ENCODE measurements at regions not wholly inside any gene's neighbourhood (a gene's known extent, or its start where the extent isn't known, plus 50 kb on each side); places are given as distances from the start of the nearest gene placed in this dataset.

DNA sequence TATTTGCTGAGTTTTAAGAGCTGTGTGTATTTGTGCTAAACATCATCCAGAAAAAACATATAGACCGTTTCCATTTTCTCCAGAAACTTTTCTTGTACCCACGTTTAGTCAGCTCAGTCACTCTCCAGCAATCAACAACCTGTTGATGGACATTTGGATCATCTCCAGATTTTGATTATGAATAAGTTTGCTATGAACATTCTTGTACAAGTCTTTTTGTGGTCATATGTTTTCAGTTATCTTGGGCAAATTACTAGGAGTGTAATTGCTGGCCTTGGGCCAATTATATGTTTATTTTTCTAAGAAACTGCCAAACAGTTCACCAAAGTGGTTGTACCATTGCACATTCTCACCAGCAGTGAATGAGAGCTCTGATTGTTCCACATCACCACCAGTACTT, 221.8 kb downstream of the CENPF start:
- peak; percentile 52 for DNase-seq

DNA sequence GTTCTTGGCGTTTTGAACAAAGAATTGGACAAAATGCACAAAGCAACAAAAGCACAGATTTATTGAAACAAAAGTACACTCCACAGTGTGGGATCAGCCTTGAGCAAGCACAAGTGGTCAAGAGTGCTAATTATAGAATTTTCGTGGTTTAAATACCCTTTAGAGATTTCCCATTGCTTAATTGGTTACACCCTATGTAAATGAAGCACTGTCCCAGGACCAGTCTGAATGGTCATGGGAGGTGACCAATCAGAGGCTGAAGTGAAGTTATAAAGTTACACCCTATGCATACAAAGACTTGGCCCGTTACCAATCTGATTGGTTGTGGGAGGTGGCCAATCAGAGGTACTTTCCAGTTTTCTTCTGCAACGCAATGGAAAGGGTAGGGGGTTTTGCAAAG, 223.6 kb downstream of the CENPF start:
- DNase-seq: no peak

DNA sequence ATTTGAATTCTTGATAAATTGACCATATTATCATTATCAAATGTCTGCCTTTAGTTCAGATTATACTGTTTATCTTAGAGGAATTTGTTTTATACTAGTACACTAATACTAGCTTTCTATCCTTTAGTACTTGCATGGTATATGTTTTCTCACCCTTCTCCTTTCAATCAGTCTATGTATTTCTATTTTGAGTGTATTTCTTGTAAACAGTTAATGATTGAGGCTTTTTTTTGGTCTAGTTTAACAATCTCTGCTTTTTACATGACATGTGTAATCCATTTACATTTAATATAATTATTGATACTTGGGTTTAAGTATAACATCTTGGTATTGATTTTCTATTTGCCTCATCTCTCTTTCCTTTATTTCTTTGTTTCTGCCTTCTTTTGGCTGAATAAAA, 224.9 kb downstream of the CENPF start:
- DNase-seq: no peak

GRCh38 chr1:214830941-214831340, 227.9 kb downstream of the CENPF start:
- DNase-seq: peak; percentile 35

DNA sequence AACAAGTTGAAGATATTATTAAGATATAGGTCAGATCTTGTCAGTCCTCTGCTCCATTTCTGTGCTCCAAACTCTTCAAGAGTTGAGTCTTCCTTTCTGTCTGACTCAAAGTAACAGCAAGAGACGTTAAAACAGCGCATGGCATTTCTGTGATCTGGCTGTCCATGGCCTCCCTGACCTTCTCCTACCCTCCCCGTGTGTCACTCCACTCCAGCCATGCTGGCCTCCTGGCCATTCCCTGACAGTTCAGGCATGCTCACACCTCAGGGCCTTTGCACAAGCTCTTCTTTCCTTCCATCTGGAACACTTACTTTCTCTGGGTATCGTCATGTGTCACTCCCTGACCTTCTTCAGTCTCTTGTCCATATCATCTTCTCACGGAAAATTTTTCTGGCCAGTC, 229.0 kb downstream of the CENPF start:
- no peak for DNase-seq

DNA sequence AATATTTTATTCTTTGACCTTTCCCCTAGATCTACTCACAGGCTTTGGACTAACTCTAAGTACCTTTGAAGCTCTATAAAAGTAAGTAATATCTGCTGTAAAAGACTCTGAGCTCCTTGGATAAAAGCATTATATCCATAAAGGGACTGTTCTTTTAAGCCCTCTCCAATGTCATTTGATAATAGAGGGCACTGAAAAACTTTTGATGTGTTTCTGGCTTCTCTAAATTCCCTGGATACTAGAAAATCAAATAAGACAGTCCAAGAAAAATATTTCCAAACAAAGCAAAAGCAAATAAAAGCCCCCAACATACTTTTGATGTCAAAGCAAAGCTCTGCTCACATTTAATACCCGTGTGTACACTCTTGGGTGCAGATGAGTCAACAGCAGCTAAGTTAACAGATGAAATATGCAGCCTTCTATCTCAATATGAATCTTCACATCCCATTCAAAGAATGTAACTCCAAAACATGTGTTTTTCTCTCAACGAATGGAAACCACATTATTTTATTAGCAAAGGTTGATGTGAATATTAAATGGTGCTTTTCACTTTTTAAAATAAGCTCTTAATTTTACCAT, 230.3 kb downstream of the CENPF start:
- peak; percentile 88 for DNase-seq

DNA sequence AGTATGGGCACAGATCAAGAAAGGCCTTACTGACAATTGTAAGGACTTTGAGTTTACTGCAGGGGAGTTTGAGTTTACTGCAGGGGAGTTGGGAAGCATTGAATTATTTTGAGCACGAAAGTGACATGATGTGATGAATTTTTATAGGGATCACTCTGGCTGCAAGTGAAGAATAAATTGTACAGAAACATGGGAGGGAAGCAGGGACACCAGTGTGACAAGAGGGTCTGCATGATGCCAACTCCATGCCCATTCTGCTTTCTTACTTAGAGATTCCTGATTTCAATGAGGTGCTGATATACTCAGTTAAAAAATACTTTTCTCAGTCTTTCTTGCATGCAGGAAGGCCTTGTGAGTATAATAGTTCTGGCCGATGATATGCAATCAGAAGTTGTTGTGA, 234.4 kb downstream of the CENPF start:
- no peak for DNase-seq

GRCh38 chr1:214838351-214838750, 235.4 kb downstream of the CENPF start:
- peak; percentile 97 for DNase-seq

- peak; percentile 88 for DNase-seq
Observed at GRCh38 chr1:214840356-214840755, 237.4 kb downstream of the CENPF start.

- DNase-seq: peak; percentile 87
Observed at GRCh38 chr1:214842856-214843255, 239.7 kb upstream of the KCNK2 start.

DNA sequence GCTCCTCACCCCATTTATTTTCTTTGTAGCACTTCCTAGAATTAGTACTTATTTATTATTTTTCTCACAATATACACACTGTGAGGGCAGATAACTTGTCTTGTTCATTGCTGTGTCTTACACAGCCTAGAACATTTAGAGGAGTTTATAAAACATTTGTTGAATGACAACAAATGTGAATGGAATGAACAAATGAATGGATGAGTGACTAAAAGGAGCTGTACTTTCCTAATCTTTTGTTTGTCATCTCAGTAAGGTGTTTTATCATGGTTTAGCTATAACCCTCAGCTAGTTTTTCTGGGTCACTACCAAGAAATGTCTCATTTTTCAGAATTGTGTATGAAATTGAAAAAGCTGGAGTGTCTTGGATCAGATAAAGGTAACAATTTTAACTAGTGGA, 239.3 kb upstream of the KCNK2 start:
- DNase-seq: peak; percentile 38

- no peak for DNase-seq
Observed at GRCh38 chr1:214844319-214844718, 238.2 kb upstream of the KCNK2 start.

- no peak for DNase-seq
Observed at GRCh38 chr1:214846276-214846675, 236.3 kb upstream of the KCNK2 start.

GRCh38 chr1:214847071-214847810, 235.3 kb upstream of the KCNK2 start:
- peak; percentile 92 for DNase-seq

DNA sequence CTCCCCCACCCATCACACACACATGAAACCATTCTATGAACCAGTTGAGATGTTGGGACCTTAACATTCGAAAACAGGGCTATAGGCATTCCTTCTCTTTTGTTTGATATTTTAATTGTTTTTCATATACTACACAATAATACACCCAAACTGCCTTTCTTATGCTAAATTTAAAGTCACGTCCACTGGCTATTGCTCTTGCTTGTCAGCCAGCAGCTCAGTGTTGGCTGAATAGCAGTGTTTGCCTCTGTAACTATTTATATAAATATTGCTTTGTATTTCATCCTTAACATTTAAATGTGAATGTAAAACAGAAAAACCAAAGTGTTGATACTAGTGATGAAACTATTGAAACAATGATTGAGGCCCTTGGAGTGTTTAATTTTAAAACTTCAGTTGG, 234.4 kb upstream of the KCNK2 start:
- no peak for DNase-seq

- peak; percentile 63 for DNase-seq
Observed at GRCh38 chr1:214850432-214851050, 232.0 kb upstream of the KCNK2 start.

- DNase-seq: no peak
Observed at GRCh38 chr1:214853340-214853739, 229.2 kb upstream of the KCNK2 start.

DNA sequence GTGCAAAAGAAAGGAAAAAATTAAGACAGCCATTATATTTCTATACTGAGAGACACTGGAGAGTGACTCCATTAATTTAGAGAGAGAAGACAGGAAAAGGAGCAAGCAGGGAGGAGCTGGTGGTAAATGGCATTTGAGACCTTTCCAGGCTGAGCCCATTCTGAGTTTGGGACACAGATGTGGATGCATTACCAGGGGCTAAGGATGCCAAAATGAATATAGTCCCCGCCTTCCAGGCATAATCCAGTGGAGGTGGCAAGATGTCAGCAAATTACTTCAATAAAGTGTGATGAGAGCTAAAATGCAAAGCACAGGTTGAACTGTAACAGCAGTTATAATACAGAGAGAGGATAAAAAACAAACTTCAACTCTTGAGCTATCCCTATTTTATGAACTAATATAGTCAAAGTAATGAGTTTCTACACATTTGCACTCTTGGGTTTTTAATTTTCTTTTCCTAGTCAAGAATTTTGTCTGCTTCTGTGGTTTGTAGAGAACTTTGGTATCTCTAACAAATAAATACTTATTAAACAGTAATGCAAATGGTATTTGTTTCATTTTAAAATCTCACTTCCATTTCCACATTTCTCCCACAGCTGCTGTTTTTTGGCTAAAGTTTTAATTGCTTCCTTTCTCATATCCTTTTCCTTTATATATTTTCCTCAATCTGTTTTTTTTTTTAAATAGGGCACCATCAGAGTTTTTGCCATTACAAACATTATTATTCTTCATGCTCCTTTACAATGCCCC, 228.2 kb upstream of the KCNK2 start:
- DNase-seq: peak; percentile 50

DNA sequence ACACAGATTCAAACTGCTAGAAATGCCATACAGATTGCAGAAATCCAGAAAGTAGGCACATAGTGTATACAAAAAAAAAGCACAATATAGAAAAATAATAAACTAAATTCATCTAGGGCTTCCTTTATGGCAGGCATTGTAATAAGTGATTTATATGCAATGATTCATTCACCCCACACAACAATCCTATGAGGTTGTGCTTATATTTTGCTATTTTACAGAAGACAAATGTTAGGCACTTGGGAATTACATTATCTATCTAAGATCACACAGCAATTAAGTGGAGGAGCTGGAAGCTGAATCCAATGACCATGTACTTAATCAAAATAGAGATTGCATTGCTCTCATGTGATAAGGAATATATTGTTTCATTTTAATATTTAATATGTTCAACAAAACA, 225.7 kb upstream of the KCNK2 start:
- DNase-seq: no peak

- peak; percentile 42 for DNase-seq
Observed at GRCh38 chr1:214857716-214858115, 224.8 kb upstream of the KCNK2 start.

- no peak for DNase-seq
Observed at GRCh38 chr1:214859647-214860046, 222.9 kb upstream of the KCNK2 start.

DNA sequence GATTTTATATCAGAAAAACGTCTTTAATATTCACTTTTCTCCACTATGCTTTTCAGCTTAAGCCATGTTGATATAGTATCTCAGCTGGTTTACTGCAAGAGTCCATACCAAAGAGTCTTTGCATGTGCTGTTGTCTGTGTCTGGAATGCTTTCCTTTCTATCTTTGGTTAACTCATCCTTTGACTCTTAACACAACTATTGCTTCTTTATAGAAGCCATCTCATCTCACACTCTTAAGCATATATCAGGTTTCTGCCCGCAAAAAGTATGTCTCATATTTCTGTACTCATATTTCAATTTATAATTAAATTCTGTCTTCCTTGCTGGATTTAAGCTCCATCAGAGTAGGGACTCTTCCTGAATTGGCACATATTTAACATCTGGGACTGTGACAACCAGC, 220.9 kb upstream of the KCNK2 start:
- peak; percentile 84 for DNase-seq

- peak; percentile 64 for DNase-seq
Observed at GRCh38 chr1:214862421-214862820, 220.1 kb upstream of the KCNK2 start.
